Uterus (tissue), 3 donors: ENCODE measurements at regions not wholly inside any gene's neighbourhood (a gene's known extent, or its start where the extent isn't known, plus 50 kb on each side); places are given as distances from the start of the nearest gene placed in this dataset.

Experiments used
- DNase-seq, 2 donors: peaks; one replicate each; pipeline ENCODE4 v3.0.0-alpha.2; 2019 to 2020
- H3K27ac ChIP-seq, 2 donors: fragments of 200-600 bp; sonication (generic); 1 replicate in 1 of 2; 2 replicates in 1 of 2; pipeline ENCODE4 v1.5.1; 2016 to 2018
- H3K27me3 ChIP-seq, 2 donors: fragments of 200-600 bp; sonication (generic); one replicate each; pipeline ENCODE4 v1.5.1; 2018 to 2019; ENCODE audit warnings: control low read depth in 1 of 2
- H3K36me3 ChIP-seq, 2 donors: fragments of 200-600 bp; sonication (generic); one replicate each; pipeline ENCODE4 v1.5.1; 2019; ENCODE audit warnings: control low read depth in 1 of 2
- H3K4me1 ChIP-seq, 2 donors: fragments of 200-600 bp; sonication (generic); one replicate each; pipeline ENCODE4 v1.5.1; 2018 to 2019; ENCODE audit warnings: control low read depth in 1 of 2
- H3K4me3 ChIP-seq, 2 donors: fragments of 200-600 bp; sonication (generic); 1 replicate in 1 of 2; 2 replicates in 1 of 2; pipeline ENCODE4 v1.5.1; 2018 to 2019; ENCODE audit warnings: mild to moderate bottlenecking in 1 of 2
- H3K9me3 ChIP-seq, 2 donors: fragments of 200-600 bp; sonication (generic); one replicate each; pipeline ENCODE4 v1.5.1; 2019; ENCODE audit warnings: control low read depth in 1 of 2
- POLR2A ChIP-seq, 2 donors: fragments of 450-650 bp; IDR thresholded peaks; one replicate each; pipeline ENCODE4 v1.6.1; 2016; ENCODE audit warnings: antibody characterized with exemption in 2 of 2, mild to moderate bottlenecking in 1 of 2, moderate library complexity in 1 of 2
- intact Hi-C: fragments of 100-400 bp; cut with DNase I; formaldehyde crosslinking; loops from one replicate; pipeline ENCODE4 v1.15.1; 2023; ENCODE audit warnings: low total_unique reads
- TF ChIP-seq, protein P1 (sequence below), 4 experiments: fragments of 200-600 bp in 2 of 4; fragments of 450-650 bp in 2 of 4; sonication (generic) in 2 of 4; IDR thresholded peaks; one replicate each; pipeline ENCODE4 v1.5.1; 2016 to 2019; ENCODE audit warnings: antibody characterized with exemption in 4 of 4, mild to moderate bottlenecking in 2 of 4, moderate library complexity in 1 of 4
- donor health status: DM: yes; HTN: yes; CAD: no.

DNA sequence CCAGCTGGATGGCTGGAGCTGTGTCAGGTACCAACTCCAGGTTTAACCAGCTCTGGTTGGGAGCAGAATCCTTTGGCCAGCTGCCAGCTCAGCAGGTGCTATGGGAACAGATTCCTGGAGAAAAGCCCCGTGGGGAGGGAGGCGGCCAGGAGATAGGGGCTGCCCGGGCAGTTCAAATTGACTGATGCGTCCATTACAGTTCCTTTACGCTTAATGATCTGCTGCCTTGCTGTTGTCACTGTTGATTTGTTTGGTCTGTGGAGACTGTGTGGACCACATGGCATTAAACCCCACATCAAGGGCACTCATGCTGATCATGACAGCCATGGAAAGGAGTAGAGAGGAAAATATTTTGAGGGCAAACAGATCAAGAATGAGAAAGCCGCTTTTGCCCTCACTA is 200.0 kb downstream of the TSN start:
- Histone ChIP-seq H3K27me3 (no peaks in the 10 kb centered on the region), H3K4me1 (no peaks in the 10 kb centered on the region), H3K9me3 (no peaks in the 10 kb centered on the region), H3K4me3 (no peak overlapping the region), H3K36me3 (no peaks in the 10 kb centered on the region), H3K27ac (no peak overlapping the region)
- intact Hi-C loops = no loop called here
- TF ChIP-seq POLR2A (IDR thresholded peaks at IDR 0.05) = no peak
- TF ChIP-seq, protein P1, sequence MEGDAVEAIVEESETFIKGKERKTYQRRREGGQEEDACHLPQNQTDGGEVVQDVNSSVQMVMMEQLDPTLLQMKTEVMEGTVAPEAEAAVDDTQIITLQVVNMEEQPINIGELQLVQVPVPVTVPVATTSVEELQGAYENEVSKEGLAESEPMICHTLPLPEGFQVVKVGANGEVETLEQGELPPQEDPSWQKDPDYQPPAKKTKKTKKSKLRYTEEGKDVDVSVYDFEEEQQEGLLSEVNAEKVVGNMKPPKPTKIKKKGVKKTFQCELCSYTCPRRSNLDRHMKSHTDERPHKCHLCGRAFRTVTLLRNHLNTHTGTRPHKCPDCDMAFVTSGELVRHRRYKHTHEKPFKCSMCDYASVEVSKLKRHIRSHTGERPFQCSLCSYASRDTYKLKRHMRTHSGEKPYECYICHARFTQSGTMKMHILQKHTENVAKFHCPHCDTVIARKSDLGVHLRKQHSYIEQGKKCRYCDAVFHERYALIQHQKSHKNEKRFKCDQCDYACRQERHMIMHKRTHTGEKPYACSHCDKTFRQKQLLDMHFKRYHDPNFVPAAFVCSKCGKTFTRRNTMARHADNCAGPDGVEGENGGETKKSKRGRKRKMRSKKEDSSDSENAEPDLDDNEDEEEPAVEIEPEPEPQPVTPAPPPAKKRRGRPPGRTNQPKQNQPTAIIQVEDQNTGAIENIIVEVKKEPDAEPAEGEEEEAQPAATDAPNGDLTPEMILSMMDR (IDR thresholded peaks at IDR 0.05) = no peak
- no peak for DNase-seq

GRCh38 chr2:121955872-121956271 is 200.4 kb downstream of the TSN start:
- no peaks in the 10 kb centered on the region for H3K9me3 ChIP-seq
- H3K36me3 ChIP-seq = no peaks in the 10 kb centered on the region
- no peak overlapping the region for H3K4me3 ChIP-seq
- H3K4me1 ChIP-seq = no peaks in the 10 kb centered on the region
- no peak for DNase-seq
- H3K27ac ChIP-seq = no peak overlapping the region
- H3K27me3 ChIP-seq = no peaks in the 10 kb centered on the region
- TF ChIP-seq, protein P1 (IDR thresholded peaks at IDR 0.05) = no peak
- TF ChIP-seq POLR2A (IDR thresholded peaks at IDR 0.05) = no peak
- intact Hi-C loops = no loop called here

DNA sequence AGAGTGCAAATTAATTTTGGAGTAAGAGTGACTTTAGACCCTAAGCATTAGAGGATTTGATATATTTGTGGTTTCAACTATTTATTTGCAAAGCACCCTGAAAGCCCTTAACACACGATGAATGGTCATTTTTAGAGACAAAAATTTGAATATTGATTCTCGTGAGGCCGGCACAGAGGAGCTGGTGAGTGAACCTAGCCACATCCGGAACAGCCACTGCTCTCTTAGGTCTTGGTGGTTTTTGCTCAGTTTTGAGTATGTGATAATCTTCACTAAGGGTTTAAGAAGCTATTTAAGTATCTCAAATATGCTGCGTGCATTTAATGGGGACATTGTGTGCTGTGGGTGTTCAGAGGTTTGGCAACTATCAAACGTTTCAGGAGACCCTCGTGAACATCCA is 204.8 kb downstream of the TSN start:
- TF ChIP-seq, protein P1 (IDR thresholded peaks at IDR 0.05) = no peak
- no peak for TF ChIP-seq POLR2A (IDR thresholded peaks at IDR 0.05)
- Histone ChIP-seq H3K4me3 (no peak overlapping the region), H3K4me1 (no peaks in the 10 kb centered on the region), H3K27ac (no peak overlapping the region), H3K9me3 (no peaks in the 10 kb centered on the region), H3K36me3 (no peaks in the 10 kb centered on the region), H3K27me3 (no peaks in the 10 kb centered on the region)
- DNase-seq = no peak
- intact Hi-C loops = no loop called here

- intact Hi-C loops = no loop called here
Measured at GRCh38 chr2:121961761-121962160, 206.3 kb downstream of the TSN start.

GRCh38 chr2:121965661-121966060 is 210.2 kb downstream of the TSN start:
- no peaks in the 10 kb centered on the region for H3K9me3 ChIP-seq
- TF ChIP-seq, protein P1 (IDR thresholded peaks at IDR 0.05) = no peak
- TF ChIP-seq POLR2A (IDR thresholded peaks at IDR 0.05) = no peak
- intact Hi-C loops = no loop called here
- H3K4me3 ChIP-seq = no peak overlapping the region
- H3K4me1 ChIP-seq = no peaks in the 10 kb centered on the region
- H3K36me3 ChIP-seq = no peaks in the 10 kb centered on the region
- no peaks in the 10 kb centered on the region for H3K27me3 ChIP-seq
- H3K27ac ChIP-seq = no peak overlapping the region
- DNase-seq = no peak

More at GRCh38 chr2:121961761-121962160, 206.3 kb downstream of the TSN start:
- Histone ChIP-seq H3K27me3 (no peaks in the 10 kb centered on the region), H3K9me3 (no peaks in the 10 kb centered on the region), H3K4me1 (no peaks in the 10 kb centered on the region), H3K4me3 (no peak overlapping the region), H3K36me3 (no peaks in the 10 kb centered on the region), H3K27ac (no peak overlapping the region)
- DNase-seq = no peak
- TF ChIP-seq, protein P1 (IDR thresholded peaks at IDR 0.05) = no peak
- no peak for TF ChIP-seq POLR2A (IDR thresholded peaks at IDR 0.05)
